GM12872 (cell line): ENCODE measurements at regions not wholly inside any gene's neighbourhood (a gene's known extent, or its start where the extent isn't known, plus 50 kb on each side); places are given as distances from the start of the nearest gene placed in this dataset.

Experiments
- CTCF ChIP-seq: IDR thresholded peaks from 3 replicates; pipeline ENCODE4 v1.5.1; 2011; ENCODE audit warnings: low read depth, mild to moderate bottlenecking, low read length, moderate library complexity; ENCODE audit not compliant: insufficient read depth

- no peak for TF ChIP-seq CTCF
Observed at GRCh38 chr17:65366102-65366844, 195.2 kb downstream of the AXIN2 start.

GRCh38 chr17:65365169-65365568 lies 196.3 kb downstream of the AXIN2 start:
- no peak for TF ChIP-seq CTCF

- TF ChIP-seq CTCF, result no peak
Observed at GRCh38 chr17:65364438-65364837, 197.0 kb downstream of the AXIN2 start.

- TF ChIP-seq CTCF, result no peak
Observed at GRCh38 chr17:65362826-65363225, 198.6 kb downstream of the AXIN2 start.

GRCh38 chr17:65360961-65361552 lies 200.4 kb downstream of the AXIN2 start:
- TF ChIP-seq CTCF, result no peak

GRCh38 chr17:65359016-65359415 lies 202.4 kb downstream of the AXIN2 start:
- TF ChIP-seq CTCF, result no peak

GRCh38 chr17:65356536-65356935 lies 204.9 kb downstream of the AXIN2 start:
- no peak for TF ChIP-seq CTCF
